ENCODE measurements at regions not wholly inside any gene's neighbourhood (a gene's known extent, or its start where the extent isn't known, plus 50 kb on each side); places are given as distances from the start of the nearest gene placed in this dataset.

DNA sequence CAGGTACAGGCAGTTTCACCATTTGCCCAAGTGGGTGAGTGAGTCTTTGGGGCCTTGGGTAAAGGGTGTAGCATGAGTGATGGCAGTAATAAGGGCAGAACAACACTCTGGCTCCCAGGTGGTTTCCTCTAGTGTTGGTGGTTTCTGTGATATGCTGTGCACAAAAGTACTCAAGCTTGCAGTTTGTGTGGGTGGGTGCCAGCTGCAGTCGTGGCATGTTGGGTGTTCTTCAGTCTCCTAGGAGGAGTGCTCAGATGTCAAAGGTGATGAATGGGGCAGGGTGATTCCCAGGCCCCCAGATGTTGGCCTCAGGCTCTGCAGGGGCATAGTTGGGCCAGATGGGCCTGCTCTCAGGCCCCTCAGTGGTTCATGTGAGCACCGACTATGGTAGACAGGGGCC, 166.1 kb upstream of the KLF8 start:
- H2AK5ac ChIP-seq (ENCODE audit: low read length) = no peak overlapping the region
- no peak overlapping the region for H2BK5ac ChIP-seq (ENCODE audit: low read depth, low read length, poor library complexity)
- no peak overlapping the region for H3K14ac ChIP-seq (ENCODE audit: low read length)

DNA sequence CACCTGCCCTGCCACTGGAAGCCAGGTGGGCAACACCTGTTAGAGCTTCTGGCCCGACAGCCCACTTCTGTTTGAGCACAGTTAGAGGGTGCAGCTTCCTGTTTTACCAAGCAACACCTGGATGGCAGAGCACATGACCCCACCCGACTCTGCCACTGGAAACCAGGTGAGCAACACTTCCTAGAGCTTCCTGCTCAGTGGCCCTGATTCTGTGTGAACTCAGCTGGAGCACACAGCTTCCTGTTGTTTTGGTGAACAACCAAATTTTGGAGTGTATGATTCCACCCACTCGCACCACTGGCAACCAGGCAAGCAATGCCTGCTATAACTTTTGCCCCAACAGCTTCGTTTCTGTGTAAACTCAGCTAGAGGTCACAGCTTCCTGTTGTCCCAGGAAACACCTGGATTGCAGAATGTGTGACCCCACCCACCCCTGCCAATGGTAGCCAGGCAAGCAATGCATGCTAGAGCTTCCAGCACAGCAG, 163.8 kb upstream of the KLF8 start:
- H3K4me3 ChIP-seq (ENCODE audit: low read depth, low read length) = no peak overlapping the region
- no peaks in the 10 kb centered on the region for H3K9me3 ChIP-seq (ENCODE audit: insufficient read depth, low read depth, low read length)
- no peaks in the 10 kb centered on the region for H3K4me1 ChIP-seq (ENCODE audit: control insufficient read depth in 1 of 2, insufficient read depth in 2 of 2, low read length in 2 of 2)
- no peak overlapping the region for H3K27ac ChIP-seq (ENCODE audit: low read depth, low read length)
- no peak overlapping the region for H3K4ac ChIP-seq (ENCODE audit: low read depth, low read length)
- no peak overlapping the region for H2BK5ac ChIP-seq (ENCODE audit: low read depth, low read length, poor library complexity)
- no peak overlapping the region for H2BK12ac ChIP-seq (ENCODE audit: low read length)
- H4K91ac ChIP-seq (ENCODE audit: low read depth, low read length) = no peak overlapping the region
- no CpG with 5 or more reads among the region's 4 CpGs for WGBS (ENCODE audit: extremely low coverage, insufficient coverage, insufficient read length)
- no peak overlapping the region for H3K23ac ChIP-seq (ENCODE audit: low read length)
- no peak overlapping the region for H2BK120ac ChIP-seq (ENCODE audit: insufficient read depth, low read length, poor library complexity)
- H3K9ac ChIP-seq (ENCODE audit: low read length) = no peak overlapping the region
- H3K36me3 ChIP-seq (ENCODE audit: control insufficient read depth in 1 of 2, insufficient read depth in 2 of 2, low read length in 2 of 2) = no peaks in the 10 kb centered on the region
- no peak overlapping the region for H4K12ac ChIP-seq (ENCODE audit: low read depth, low read length)
- H3K4me2 ChIP-seq (ENCODE audit: low read length) = no peak overlapping the region
- no peak overlapping the region for H4K8ac ChIP-seq (ENCODE audit: low read depth, low read length)
- no peaks in the 10 kb centered on the region for H3K79me2 ChIP-seq (ENCODE audit: control insufficient read depth, insufficient read depth, low read length, poor library complexity)
- H3K18ac ChIP-seq (ENCODE audit: low read length) = no peak overlapping the region
- H3K79me1 ChIP-seq (ENCODE audit: low read length) = no peaks in the 10 kb centered on the region
- no peak for DNase-seq
- H2AFZ ChIP-seq (ENCODE audit: insufficient read depth, low read length, poor library complexity) = no peak overlapping the region
- no peak overlapping the region for H3K14ac ChIP-seq (ENCODE audit: low read length)
- no peaks in the 10 kb centered on the region for H3K27me3 ChIP-seq (ENCODE audit: insufficient read depth, low read length)
- H2AK5ac ChIP-seq (ENCODE audit: low read length) = no peak overlapping the region

More for the DNA sequence above, 166.1 kb upstream of the KLF8 start:
- H2AFZ ChIP-seq (ENCODE audit: insufficient read depth, low read length, poor library complexity) = no peak overlapping the region
- no peaks in the 10 kb centered on the region for H3K79me1 ChIP-seq (ENCODE audit: low read length)
- H4K91ac ChIP-seq (ENCODE audit: low read depth, low read length) = no peak overlapping the region
- no peak overlapping the region for H3K9ac ChIP-seq (ENCODE audit: low read length)
- H3K79me2 ChIP-seq (ENCODE audit: control insufficient read depth, insufficient read depth, low read length, poor library complexity) = no peaks in the 10 kb centered on the region
- no peak overlapping the region for H2BK120ac ChIP-seq (ENCODE audit: insufficient read depth, low read length, poor library complexity)
- H3K4ac ChIP-seq (ENCODE audit: low read depth, low read length) = no peak overlapping the region
- H2BK12ac ChIP-seq (ENCODE audit: low read length) = no peak overlapping the region
- no peak overlapping the region for H3K18ac ChIP-seq (ENCODE audit: low read length)
- H3K9me3 ChIP-seq (ENCODE audit: insufficient read depth, low read depth, low read length) = no peaks in the 10 kb centered on the region
- H3K27me3 ChIP-seq (ENCODE audit: insufficient read depth, low read length) = no peaks in the 10 kb centered on the region
- no peak overlapping the region for H3K27ac ChIP-seq (ENCODE audit: low read depth, low read length)
- no peaks in the 10 kb centered on the region for H3K36me3 ChIP-seq (ENCODE audit: control insufficient read depth in 1 of 2, insufficient read depth in 2 of 2, low read length in 2 of 2)
- H3K23ac ChIP-seq (ENCODE audit: low read length) = no peak overlapping the region
- peak overlapping the region; percentile 28 for H4K8ac ChIP-seq (ENCODE audit: low read depth, low read length)
- no peak overlapping the region for H3K4me3 ChIP-seq (ENCODE audit: low read depth, low read length)
- no CpG with 5 or more reads among the region's 2 CpGs for WGBS (ENCODE audit: extremely low coverage, insufficient coverage, insufficient read length)
- H3K4me2 ChIP-seq (ENCODE audit: low read length) = no peak overlapping the region
- no peak for DNase-seq
- no peaks in the 10 kb centered on the region for H3K4me1 ChIP-seq (ENCODE audit: control insufficient read depth in 1 of 2, insufficient read depth in 2 of 2, low read length in 2 of 2)
- no peak overlapping the region for H4K12ac ChIP-seq (ENCODE audit: low read depth, low read length)

DNA sequence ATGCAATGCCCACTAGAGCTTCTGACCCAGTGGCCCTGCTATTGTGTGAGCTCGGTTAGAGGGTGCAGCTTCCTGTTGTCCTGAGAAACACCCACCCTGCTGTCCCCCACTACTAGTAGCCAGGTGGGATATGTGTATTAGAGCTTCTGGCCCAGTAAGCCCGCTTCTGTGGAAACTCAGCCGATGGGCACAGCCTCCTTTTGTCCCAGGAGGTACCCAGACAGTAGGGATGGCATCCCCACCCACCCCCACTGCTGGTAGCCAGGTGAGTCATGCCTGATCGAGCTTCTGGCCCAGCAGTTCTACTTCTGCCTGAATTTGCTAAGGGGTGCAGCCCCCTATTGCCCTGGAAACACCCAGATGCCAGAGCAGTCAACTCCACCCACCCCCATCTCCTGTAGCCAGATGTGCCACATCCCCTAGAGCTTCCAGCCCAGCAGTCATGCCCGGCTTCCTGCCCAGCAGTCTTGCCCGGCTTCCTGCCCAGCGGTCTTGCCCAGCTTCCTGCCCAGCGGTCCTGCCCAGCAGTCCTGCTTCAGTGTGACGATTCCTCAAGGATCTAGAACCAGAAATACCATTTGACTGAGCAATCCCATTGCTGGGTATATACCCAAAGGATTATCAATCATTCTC, 162.7 kb upstream of the KLF8 start:
- H3K79me1 ChIP-seq (ENCODE audit: low read length) = no peaks in the 10 kb centered on the region
- H4K8ac ChIP-seq (ENCODE audit: low read depth, low read length) = no peak overlapping the region
- no peak overlapping the region for H3K4me2 ChIP-seq (ENCODE audit: low read length)
- no peak overlapping the region for H4K91ac ChIP-seq (ENCODE audit: low read depth, low read length)
- no CpG with 5 or more reads among the region's 9 CpGs for WGBS (ENCODE audit: extremely low coverage, insufficient coverage, insufficient read length)
- H3K27me3 ChIP-seq (ENCODE audit: insufficient read depth, low read length) = no peaks in the 10 kb centered on the region
- no peak overlapping the region for H3K27ac ChIP-seq (ENCODE audit: low read depth, low read length)
- no peak overlapping the region for H3K14ac ChIP-seq (ENCODE audit: low read length)
- no peaks in the 10 kb centered on the region for H3K36me3 ChIP-seq (ENCODE audit: control insufficient read depth in 1 of 2, insufficient read depth in 2 of 2, low read length in 2 of 2)
- no peak overlapping the region for H2BK120ac ChIP-seq (ENCODE audit: insufficient read depth, low read length, poor library complexity)
- no peak overlapping the region for H3K4me3 ChIP-seq (ENCODE audit: low read depth, low read length)
- H3K23ac ChIP-seq (ENCODE audit: low read length) = no peak overlapping the region
- no peaks in the 10 kb centered on the region for H3K79me2 ChIP-seq (ENCODE audit: control insufficient read depth, insufficient read depth, low read length, poor library complexity)
- H2BK5ac ChIP-seq (ENCODE audit: low read depth, low read length, poor library complexity) = no peak overlapping the region
- H4K12ac ChIP-seq (ENCODE audit: low read depth, low read length) = no peak overlapping the region
- no peak overlapping the region for H3K18ac ChIP-seq (ENCODE audit: low read length)
- no peak overlapping the region for H3K9ac ChIP-seq (ENCODE audit: low read length)
- DNase-seq = no peak
- no peak overlapping the region for H2AK5ac ChIP-seq (ENCODE audit: low read length)
- H3K9me3 ChIP-seq (ENCODE audit: insufficient read depth, low read depth, low read length) = no peaks in the 10 kb centered on the region
- H2BK12ac ChIP-seq (ENCODE audit: low read length) = no peak overlapping the region
- H3K4me1 ChIP-seq (ENCODE audit: control insufficient read depth in 1 of 2, insufficient read depth in 2 of 2, low read length in 2 of 2) = no peaks in the 10 kb centered on the region
- no peak overlapping the region for H2AFZ ChIP-seq (ENCODE audit: insufficient read depth, low read length, poor library complexity)
- H3K4ac ChIP-seq (ENCODE audit: low read depth, low read length) = no peak overlapping the region

DNA sequence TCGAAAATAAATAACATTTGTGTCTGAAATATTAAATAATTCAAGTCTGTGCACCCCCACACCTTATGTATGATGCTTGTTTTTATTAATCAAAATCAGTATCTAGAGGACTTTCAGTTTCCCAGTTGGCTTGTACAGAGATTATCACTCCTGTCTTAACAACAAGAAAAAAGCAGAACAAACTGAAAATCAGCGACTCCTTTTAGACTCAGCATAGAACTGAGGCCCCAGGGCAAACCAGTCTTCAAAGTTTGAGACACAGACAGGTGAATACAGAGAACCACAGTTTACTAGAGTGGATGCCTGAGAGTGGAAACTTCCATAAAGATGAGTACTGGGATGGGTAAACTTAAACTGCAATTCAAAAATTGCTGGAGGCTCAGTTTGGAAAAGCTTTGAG, 142.8 kb upstream of the KLF8 start:
- Histone ChIP-seq H3K18ac (ENCODE audit: low read length) (no peak overlapping the region), H3K23ac (ENCODE audit: low read length) (no peak overlapping the region)
- DNase-seq = peak in 1 of 2 donors; percentile 40

More for the DNA sequence above, 142.8 kb upstream of the KLF8 start:
- Histone ChIP-seq H3K79me1 (ENCODE audit: low read length) (peaks cover 3% of the 10 kb centered on the region), H3K9ac (ENCODE audit: low read length) (no peak overlapping the region), H3K4ac (ENCODE audit: low read depth, low read length) (no peak overlapping the region), H2BK5ac (ENCODE audit: low read depth, low read length, poor library complexity) (no peak overlapping the region), H4K8ac (ENCODE audit: low read depth, low read length) (no peak overlapping the region), H2BK120ac (ENCODE audit: insufficient read depth, low read length, poor library complexity) (no peak overlapping the region), H4K91ac (ENCODE audit: low read depth, low read length) (no peak overlapping the region), H2AFZ (ENCODE audit: insufficient read depth, low read length, poor library complexity) (no peak overlapping the region), H3K4me3 (ENCODE audit: low read depth, low read length) (no peak overlapping the region), H2BK12ac (ENCODE audit: low read length) (no peak overlapping the region), H3K79me2 (ENCODE audit: control insufficient read depth, insufficient read depth, low read length, poor library complexity) (no peaks in the 10 kb centered on the region), H3K27ac (ENCODE audit: low read depth, low read length) (peak overlapping the region; percentile 81), H2AK5ac (ENCODE audit: low read length) (no peak overlapping the region), H3K27me3 (ENCODE audit: insufficient read depth, low read length) (no peaks in the 10 kb centered on the region), H3K14ac (ENCODE audit: low read length) (no peak overlapping the region), H3K4me2 (ENCODE audit: low read length) (no peak overlapping the region), H3K9me3 (ENCODE audit: insufficient read depth, low read depth, low read length) (no peaks in the 10 kb centered on the region), H4K12ac (ENCODE audit: low read depth, low read length) (no peak overlapping the region), H3K36me3 (ENCODE audit: control insufficient read depth in 1 of 2, insufficient read depth in 2 of 2, low read length in 2 of 2) (no peaks in the 10 kb centered on the region), H3K4me1 (ENCODE audit: control insufficient read depth in 1 of 2, insufficient read depth in 2 of 2, low read length in 2 of 2) (no peaks in the 10 kb centered on the region)
- no CpG with 5 or more reads among the region's 2 CpGs for WGBS (ENCODE audit: extremely low coverage, insufficient coverage, insufficient read length)

All from trophoblast cell (in vitro differentiated cells and primary cell).